Fibroblast of lung (primary cell): ENCODE measurements at regions not wholly inside any gene's neighbourhood (a gene's known extent, or its start where the extent isn't known, plus 50 kb on each side); places are given as distances from the start of the nearest gene placed in this dataset.

Experiments used
- EZH2 ChIP-seq: IDR thresholded peaks from 2 replicates; pipeline ENCODE4 v1.5.1; 2012; ENCODE audit warnings: low read length, control low read depth, mild to moderate bottlenecking; ENCODE audit errors: missing control alignments
- TF ChIP-seq, protein P1 (sequence below), 2 donors: IDR thresholded peaks in 1 of 2; conservative IDR thresholded peaks in 1 of 2; 1 replicate in 1 of 2; 2 replicates in 1 of 2; pipeline ENCODE4 v1.5.1; 2011 to 2012; ENCODE audit warnings: low read length in 2 of 2, control low read depth in 1 of 2, inconsistent platforms in 1 of 2, low read depth in 1 of 2, mild to moderate bottlenecking in 1 of 2

GRCh38 chr3:38950581-38950980 is 101.2 kb downstream of the SCN11A start:
- TF ChIP-seq, protein P1, sequence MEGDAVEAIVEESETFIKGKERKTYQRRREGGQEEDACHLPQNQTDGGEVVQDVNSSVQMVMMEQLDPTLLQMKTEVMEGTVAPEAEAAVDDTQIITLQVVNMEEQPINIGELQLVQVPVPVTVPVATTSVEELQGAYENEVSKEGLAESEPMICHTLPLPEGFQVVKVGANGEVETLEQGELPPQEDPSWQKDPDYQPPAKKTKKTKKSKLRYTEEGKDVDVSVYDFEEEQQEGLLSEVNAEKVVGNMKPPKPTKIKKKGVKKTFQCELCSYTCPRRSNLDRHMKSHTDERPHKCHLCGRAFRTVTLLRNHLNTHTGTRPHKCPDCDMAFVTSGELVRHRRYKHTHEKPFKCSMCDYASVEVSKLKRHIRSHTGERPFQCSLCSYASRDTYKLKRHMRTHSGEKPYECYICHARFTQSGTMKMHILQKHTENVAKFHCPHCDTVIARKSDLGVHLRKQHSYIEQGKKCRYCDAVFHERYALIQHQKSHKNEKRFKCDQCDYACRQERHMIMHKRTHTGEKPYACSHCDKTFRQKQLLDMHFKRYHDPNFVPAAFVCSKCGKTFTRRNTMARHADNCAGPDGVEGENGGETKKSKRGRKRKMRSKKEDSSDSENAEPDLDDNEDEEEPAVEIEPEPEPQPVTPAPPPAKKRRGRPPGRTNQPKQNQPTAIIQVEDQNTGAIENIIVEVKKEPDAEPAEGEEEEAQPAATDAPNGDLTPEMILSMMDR (conservative IDR thresholded peaks at IDR 0.05 in 1 of 2, IDR thresholded peaks at IDR 0.05 in 1 of 2; ENCODE audit: low read depth in 1 of 2, low read length in 2 of 2), result no peak
- no peak for TF ChIP-seq EZH2
